HG03025 (cell line): ENCODE measurements at regions not wholly inside any gene's neighbourhood (a gene's known extent, or its start where the extent isn't known, plus 50 kb on each side); places are given as distances from the start of the nearest gene placed in this dataset.
"Not testable (repeated sequence)": the region's sequence is repeated elsewhere in the genome, so short reads cannot be mapped to it uniquely, and the experiment has no call there.

Source experiments
- ATAC-seq: cut with Tn5 transposase; IDR thresholded peaks from one replicate; pipeline ENCODE4 v1.9.1; 2021; ENCODE audit warnings: mild to moderate bottlenecking, moderate library complexity; ENCODE audit not compliant: unreplicated experiment, low FRiP score

DNA sequence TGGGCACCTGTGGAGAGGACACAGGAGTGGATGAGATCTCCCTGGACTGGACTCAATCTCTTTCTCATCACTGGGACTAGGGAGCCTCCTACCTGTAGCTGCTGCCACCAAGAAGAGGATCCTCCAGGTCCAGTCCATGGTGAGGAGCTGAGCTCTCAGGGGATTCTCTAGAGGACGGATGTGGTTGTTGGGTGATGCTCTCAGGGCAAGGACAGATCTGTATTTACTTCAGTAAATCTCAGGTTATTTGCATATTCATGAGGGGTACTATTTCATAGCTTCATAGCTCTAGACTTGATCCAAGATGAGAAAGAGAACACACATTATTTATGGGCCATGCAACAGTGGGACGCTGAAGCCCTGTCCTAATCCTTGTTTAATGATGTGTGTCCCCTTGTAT lies 159.4 kb downstream of the POTEB start:
- ATAC-seq, result peak; percentile 76

DNA sequence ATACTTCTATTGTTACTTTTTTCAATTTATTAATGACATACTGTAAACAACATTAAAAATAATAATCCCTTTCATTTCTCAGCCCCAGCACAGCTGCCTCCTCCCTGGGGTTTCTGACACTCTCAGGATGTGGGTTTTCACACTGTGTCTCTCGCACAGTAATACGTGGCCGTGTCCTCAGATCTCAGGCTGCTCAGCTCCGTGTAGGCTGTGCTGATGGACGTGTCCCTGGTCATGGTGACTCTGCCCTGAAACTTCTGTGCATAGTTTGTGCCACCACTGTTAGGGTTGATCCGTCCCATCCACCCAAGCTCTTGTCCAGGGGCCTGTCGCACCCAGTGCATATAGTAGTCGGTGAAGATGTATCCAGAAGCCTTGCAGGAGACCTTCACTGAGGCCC lies 159.9 kb downstream of the POTEB start:
- ATAC-seq, result peak; percentile 23

DNA sequence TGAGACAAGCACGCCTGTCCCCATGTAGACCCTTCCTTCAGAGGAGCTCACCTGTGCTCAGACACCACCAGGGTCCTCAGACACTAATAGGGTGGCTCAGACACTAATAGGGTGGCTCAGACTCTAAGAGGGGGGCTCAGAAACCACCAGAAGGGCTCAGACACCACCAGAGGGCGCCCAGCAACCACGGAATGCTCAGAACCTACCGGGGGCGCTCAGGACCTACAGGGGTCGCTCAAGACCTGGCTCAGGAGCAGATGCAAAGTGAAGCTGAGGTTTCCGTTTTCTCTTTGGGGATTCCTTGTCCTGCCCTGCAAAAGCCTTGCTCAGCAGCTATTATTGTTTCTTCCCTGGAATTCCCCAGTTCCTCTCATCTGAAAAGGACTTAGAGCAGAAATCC lies 172.1 kb downstream of the POTEB start:
- not testable (repeated sequence) for ATAC-seq

- not testable (repeated sequence) for ATAC-seq
Observed at GRCh38 chr15:21698620-21699019, 178.9 kb downstream of the POTEB start.

DNA sequence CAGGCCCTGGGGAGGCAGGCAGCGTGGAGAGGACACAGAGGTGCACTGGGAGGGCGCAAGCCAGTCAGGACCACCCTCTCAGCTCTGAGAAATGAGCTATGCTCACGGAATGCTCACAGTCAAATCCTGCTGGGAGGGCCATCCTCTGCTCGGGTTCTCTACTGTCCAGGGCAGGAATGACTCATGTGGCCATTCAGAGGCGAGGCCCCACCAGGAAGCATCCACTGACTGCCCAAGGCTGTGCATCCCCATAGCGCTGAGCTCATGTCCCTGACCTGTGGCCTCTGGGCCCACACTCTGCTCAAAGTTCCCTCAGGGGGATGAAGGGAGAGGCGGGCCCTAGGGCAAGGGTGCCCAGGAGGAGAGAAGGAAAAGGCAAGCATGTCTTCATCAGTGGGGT lies 182.4 kb downstream of the POTEB start:
- ATAC-seq, result not testable (repeated sequence)

- not testable (repeated sequence) for ATAC-seq
Observed at GRCh38 chr15:21692471-21693102, 184.9 kb downstream of the POTEB start.

DNA sequence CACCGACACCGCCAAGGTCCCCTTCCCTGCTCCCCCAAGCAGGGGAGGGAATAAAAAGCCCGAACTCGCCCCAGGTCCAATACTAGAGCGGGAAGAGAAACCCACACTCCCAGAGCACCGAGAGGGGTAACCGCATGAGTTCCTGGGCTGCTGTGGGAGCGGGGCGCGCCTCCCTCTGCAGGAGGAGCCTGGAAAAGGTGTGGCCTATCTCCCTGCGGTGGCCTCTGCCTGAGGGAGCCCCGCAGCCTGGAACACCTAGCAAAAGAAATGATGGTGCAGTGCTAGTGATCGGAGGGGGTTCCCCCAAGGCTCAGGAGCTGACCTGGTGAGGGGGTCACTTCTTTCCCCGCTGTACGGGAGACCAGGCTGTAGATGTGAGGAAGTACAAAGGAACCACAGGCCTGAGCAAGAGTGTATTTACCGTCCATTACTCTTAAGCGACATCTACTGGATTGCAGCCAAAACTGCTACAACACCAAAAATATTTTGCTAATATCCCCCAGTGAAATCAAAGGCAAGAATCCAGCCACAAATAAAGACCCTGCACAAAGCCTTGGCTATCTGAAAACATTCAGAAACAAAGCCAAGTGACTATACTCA lies 216.6 kb upstream of the POTEB3 start:
- peak; percentile 78 for ATAC-seq

DNA sequence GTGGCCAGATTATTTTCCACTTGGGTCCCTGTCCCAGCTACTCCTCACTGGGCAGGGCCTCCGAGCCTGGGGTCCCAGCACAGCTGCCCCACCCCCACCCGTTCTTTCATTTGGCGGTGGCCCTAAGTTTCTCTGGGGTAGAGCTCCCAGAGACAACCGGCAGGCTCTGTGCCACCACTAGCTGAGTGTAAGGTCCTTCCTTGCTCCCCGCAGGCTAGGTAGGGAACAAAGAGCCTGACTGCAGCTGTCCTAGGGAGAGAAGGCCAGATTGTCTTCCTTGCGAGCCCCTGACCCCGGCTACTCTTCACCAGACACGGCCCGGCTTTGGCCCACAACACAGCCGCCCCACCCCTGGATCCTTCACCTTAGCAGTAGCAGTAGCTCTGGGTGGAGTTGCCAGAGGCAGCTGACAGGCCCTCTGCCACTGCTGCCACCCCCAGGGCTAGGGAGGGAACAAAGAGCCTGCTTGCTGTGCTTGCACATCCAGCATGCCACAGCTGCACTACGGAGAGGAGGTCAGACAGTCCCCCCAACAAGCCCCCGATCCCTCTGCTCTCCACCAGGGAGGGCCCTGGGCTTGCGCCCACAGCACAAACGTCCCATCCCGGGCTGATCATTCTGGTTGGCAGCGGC lies 215.9 kb upstream of the POTEB3 start:
- ATAC-seq, result not testable (repeated sequence)

- not testable (repeated sequence) for ATAC-seq
Observed at GRCh38 chr15:21653707-21654106, 213.4 kb upstream of the POTEB3 start.

DNA sequence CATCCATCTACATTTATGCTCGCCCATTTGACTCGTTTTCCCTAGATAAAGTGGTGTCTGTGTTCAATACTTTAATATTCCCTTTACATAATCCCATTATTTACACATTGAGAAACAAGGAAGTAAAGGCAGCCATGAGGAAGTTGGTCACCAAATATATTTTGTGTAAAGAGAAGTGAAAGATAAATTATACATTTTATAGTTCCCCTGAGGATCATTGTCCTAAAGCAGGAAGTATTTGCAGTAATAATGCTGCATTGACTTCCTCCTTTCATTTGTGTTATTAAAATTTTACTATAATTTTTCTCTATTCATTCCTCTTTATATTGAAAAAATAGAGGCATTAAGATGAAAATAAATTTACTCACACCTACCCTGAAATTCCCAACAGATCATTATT lies 198.5 kb upstream of the POTEB3 start:
- ATAC-seq, result not testable (repeated sequence)

DNA sequence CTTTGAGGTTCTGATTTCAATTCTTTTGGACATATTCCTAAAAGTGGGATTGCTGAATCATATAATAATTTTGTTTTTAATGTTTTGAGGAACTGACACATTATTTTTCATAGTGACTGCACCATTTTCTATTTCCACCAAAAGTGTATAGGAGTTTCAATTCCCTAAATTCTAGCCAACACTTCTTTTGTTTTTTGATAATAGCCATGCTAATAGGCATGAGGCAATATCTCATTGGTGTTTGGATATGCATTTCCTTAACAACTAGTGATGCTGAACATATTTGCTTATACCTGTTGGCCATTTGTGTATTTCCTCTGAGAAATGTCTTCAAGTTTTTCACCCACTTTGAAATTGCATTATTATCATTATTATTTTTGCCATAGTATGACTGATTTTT lies 186.4 kb upstream of the POTEB3 start:
- ATAC-seq, result not testable (repeated sequence)

DNA sequence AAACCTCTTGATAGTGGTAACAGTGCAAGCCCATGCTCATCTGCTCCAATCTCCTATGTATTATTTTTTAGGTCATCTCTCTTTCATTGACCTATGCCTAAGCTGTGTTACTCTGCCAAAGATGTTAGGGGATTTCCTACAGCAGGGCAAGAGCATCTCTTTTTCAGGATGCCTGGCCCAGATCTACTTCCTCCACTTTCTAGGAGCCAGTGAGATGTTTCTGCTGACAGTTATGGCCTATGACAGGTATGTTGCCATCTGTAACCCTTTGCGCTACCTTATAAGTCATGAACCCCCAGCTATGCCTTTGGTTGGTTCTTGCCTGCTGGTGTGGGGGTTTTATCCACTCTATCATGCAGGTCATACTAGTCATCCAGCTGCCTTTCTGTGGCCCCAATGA lies 168.9 kb upstream of the POTEB3 start:
- not testable (repeated sequence) for ATAC-seq

DNA sequence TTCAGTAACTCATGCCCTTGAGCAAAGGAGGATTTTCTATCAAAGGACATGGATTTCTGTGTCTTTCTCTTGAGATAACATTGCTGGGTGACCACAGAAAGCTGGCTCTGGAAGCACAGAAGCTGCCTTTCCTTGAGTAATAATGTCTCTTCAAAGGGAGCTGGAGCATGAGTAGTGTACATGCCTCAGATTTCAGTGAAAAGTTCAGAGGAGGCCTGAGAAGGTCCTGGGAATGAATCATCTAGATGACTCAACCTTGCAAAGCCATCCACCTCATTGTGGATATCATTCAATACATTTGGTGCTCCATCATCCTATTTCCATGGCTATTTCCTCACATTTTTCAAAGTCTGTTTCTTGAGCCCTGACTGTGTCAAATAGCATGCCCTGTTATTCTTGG lies 125.1 kb upstream of the POTEB3 start:
- ATAC-seq, result not testable (repeated sequence)

DNA sequence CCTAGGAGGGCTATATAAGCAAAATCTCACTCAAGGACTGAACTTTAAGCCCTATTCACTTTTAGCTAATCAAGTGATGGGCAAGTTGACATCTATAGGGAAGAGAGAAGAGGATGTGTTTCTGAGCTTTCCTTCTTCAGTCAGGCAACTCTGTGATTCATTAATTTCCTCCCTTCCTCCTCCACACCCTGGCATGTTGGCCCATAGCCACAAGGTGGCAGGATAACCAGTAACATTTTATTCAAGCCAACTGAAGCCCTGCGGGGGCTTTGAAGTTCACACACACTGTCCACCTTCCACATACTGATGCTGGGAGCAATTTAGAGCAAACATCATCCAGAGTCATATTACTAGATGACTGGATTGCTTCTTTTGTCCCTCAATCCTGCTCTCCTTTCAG lies 111.5 kb upstream of the POTEB3 start:
- not testable (repeated sequence) for ATAC-seq

GRCh38 chr15:21546182-21546903 lies 106.0 kb upstream of the POTEB3 start:
- ATAC-seq, result not testable (repeated sequence)

DNA sequence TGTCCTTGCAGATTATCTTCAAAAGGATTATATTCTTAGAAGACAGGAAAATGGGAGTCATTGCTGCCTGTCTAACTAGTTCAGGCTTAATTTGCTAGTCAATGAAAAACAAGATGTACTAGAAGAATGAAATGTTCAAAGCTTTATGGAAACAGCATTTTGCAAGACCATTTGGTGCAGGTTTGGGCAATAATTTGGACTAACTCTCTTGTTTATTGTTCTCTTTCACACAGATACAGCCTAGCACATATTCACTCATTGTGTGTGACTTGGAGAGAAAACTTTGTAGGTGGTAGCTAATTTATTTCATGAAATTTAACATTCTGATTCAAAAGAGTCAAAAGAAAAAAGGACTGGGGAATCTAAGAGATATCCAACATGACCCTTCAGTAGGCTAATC lies 92.5 kb upstream of the POTEB3 start:
- not testable (repeated sequence) for ATAC-seq

- ATAC-seq, result not testable (repeated sequence)
Observed at GRCh38 chr15:21516248-21516647, 75.9 kb upstream of the POTEB3 start.

GRCh38 chr15:21515296-21515695 lies 75.0 kb upstream of the POTEB3 start:
- not testable (repeated sequence) for ATAC-seq

GRCh38 chr15:21503021-21503420 lies 62.7 kb upstream of the POTEB3 start:
- ATAC-seq, result not testable (repeated sequence)
